Inflammatory macrophage treated with lipopolysaccharide for 4 hours (primary cell): ENCODE measurements at regions not wholly inside any gene's neighbourhood (a gene's known extent, or its start where the extent isn't known, plus 50 kb on each side); places are given as distances from the start of the nearest gene placed in this dataset.
"Not testable (repeated sequence)": the region's sequence is repeated elsewhere in the genome, so short reads cannot be mapped to it uniquely, and the experiment has no call there.

ENCODE experiments used
- DNase-seq: peaks from one replicate; pipeline ENCODE4 v3.0.0-alpha.2; 2020

GRCh38 chr4:54409270-54409817 lies 180.3 kb downstream of the PDGFRA start:
- not testable (repeated sequence) for DNase-seq

GRCh38 chr4:54414545-54414944 lies 185.5 kb downstream of the PDGFRA start:
- no peak for DNase-seq

GRCh38 chr4:54417476-54417875 lies 188.4 kb downstream of the PDGFRA start:
- DNase-seq: no peak

- no peak for DNase-seq
Measured at GRCh38 chr4:54418468-54418867, 189.4 kb downstream of the PDGFRA start.

- no peak for DNase-seq
Measured at GRCh38 chr4:54423066-54423465, 194.0 kb downstream of the PDGFRA start.

- DNase-seq: no peak
Measured at GRCh38 chr4:54427826-54428225, 198.7 kb downstream of the PDGFRA start.

- no peak for DNase-seq
Measured at GRCh38 chr4:54428940-54429339, 199.8 kb downstream of the PDGFRA start.

GRCh38 chr4:54433686-54434085 lies 204.6 kb downstream of the PDGFRA start:
- DNase-seq: no peak

GRCh38 chr4:54439831-54440243 lies 210.7 kb downstream of the PDGFRA start:
- DNase-seq: peak; percentile 59

GRCh38 chr4:54440394-54441136 lies 211.5 kb downstream of the PDGFRA start:
- peak; percentile 24 for DNase-seq

- no peak for DNase-seq
Measured at GRCh38 chr4:54445866-54446265, 211.9 kb upstream of the KIT start.

- DNase-seq: no peak
Measured at GRCh38 chr4:54446581-54446980, 211.2 kb upstream of the KIT start.

- no peak for DNase-seq
Measured at GRCh38 chr4:54447304-54447703, 210.5 kb upstream of the KIT start.

- DNase-seq: no peak
Measured at GRCh38 chr4:54449999-54450398, 207.8 kb upstream of the KIT start.

- DNase-seq: not testable (repeated sequence)
Measured at GRCh38 chr4:54466960-54467359, 190.8 kb upstream of the KIT start.

GRCh38 chr4:54473077-54473545 lies 184.6 kb upstream of the KIT start:
- DNase-seq: no peak

GRCh38 chr4:54473798-54474197 lies 184.0 kb upstream of the KIT start:
- no peak for DNase-seq

- no peak for DNase-seq
Measured at GRCh38 chr4:54475546-54475945, 182.2 kb upstream of the KIT start.

- DNase-seq: no peak
Measured at GRCh38 chr4:54482529-54483200, 175.1 kb upstream of the KIT start.

GRCh38 chr4:54484383-54484782 lies 173.4 kb upstream of the KIT start:
- DNase-seq: no peak

GRCh38 chr4:54487491-54487890 lies 170.3 kb upstream of the KIT start:
- no peak for DNase-seq

GRCh38 chr4:54493862-54494261 lies 163.9 kb upstream of the KIT start:
- no peak for DNase-seq

- DNase-seq: no peak
Measured at GRCh38 chr4:54495091-54495490, 162.7 kb upstream of the KIT start.

- no peak for DNase-seq
Measured at GRCh38 chr4:54495641-54496040, 162.1 kb upstream of the KIT start.
